ENCODE measurements at regions not wholly inside any gene's neighbourhood (a gene's known extent, or its start where the extent isn't known, plus 50 kb on each side); places are given as distances from the start of the nearest gene placed in this dataset.

DNA sequence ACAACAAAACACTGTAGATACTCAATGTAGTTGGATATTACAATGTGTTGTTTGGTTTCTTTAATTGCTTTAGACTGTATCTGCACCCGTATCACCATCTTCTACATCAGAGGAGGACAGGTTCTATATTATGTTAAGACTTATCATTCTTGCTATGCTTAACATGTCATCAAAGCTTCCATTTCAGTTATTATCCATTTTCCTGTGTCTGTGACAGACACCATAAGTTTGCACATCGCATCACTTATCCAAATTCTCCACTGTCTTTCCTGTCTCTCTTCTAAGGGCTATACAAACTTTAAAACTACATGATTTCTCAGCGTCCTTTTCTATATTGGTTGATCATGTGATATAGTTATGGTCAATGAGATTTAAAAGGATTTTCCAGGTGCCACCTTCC, 719.0 kb downstream of the TBC1D32 start:
- Histone ChIP-seq H2BK20ac (ENCODE audit: low read depth, low read length, poor library complexity, severe bottlenecking) (no peak overlapping the region), H3K9me3 (ENCODE audit: control insufficient read depth, low read depth, low read length) (no peaks in the 10 kb centered on the region), H3K18ac (ENCODE audit: insufficient read length, low read depth, low read length) (no peak overlapping the region), H4K8ac (replicated peaks; ENCODE audit: insufficient read length, low read depth, low read length) (no peak overlapping the region), H4K20me1 (ENCODE audit: control insufficient read depth, insufficient read depth, insufficient read length) (no peaks in the 10 kb centered on the region), H3K27ac (ENCODE audit: insufficient read length, low read depth, low read length) (no peak overlapping the region), H3K56ac (ENCODE audit: insufficient read length, low read depth, low read length) (no peak overlapping the region), H4K5ac (ENCODE audit: insufficient read length, low read depth, low read length) (no peak overlapping the region), H3T11ph (ENCODE audit: low read length) (no peak overlapping the region), H3K23me2 (ENCODE audit: insufficient read length, low read depth, low read length, poor library complexity, severe bottlenecking) (no peaks in the 10 kb centered on the region), H2AK5ac (ENCODE audit: insufficient read length, low read length) (no peak overlapping the region), H3K79me1 (ENCODE audit: insufficient read depth, low read depth, low read length, poor library complexity, severe bottlenecking) (no peaks in the 10 kb centered on the region), H3K4ac (ENCODE audit: low read depth, low read length) (no peak overlapping the region), H3K14ac (ENCODE audit: insufficient read depth, low read length) (no peak overlapping the region), H3K4me2 (ENCODE audit: insufficient read depth, insufficient read length, low read length) (no peak overlapping the region), H3K4me1 (ENCODE audit: insufficient read depth, low read length) (no peaks in the 10 kb centered on the region; the same call in 1 of the 2 replicates), H2BK5ac (ENCODE audit: insufficient read length, low read length) (no peak overlapping the region), H2BK12ac (ENCODE audit: insufficient read length, low read depth, low read length) (no peak overlapping the region), H2BK15ac (ENCODE audit: low read depth, low read length) (no peak overlapping the region), H2AFZ (ENCODE audit: low read length) (no peak overlapping the region), H3K23ac (ENCODE audit: insufficient read length, low read depth, low read length) (no peak overlapping the region), H4K91ac (ENCODE audit: insufficient read length, low read depth, low read length) (no peak overlapping the region), H3K27me3 (ENCODE audit: insufficient read depth, low read length) (no peaks in the 10 kb centered on the region), H3K9ac (ENCODE audit: extremely low read depth, insufficient read length, low read length) (no peak overlapping the region), H2BK120ac (ENCODE audit: low read depth, low read length, poor library complexity, severe bottlenecking) (no peak overlapping the region), H3K79me2 (ENCODE audit: insufficient read depth, low read length) (no peaks in the 10 kb centered on the region)
- DNase-seq, result no peak
- no peaks in the 10 kb centered on the region for H3K4me1 Mint-ChIP-seq
- no peaks in the 10 kb centered on the region for H3K36me3 Mint-ChIP-seq (ENCODE audit: insufficient read depth in 1 of 3, low read depth in 3 of 3)
- H3K4me3 Mint-ChIP-seq, result no peak overlapping the region
- H3K27ac Mint-ChIP-seq, result no peak overlapping the region
- H3K9me3 Mint-ChIP-seq, result no peaks in the 10 kb centered on the region
- TF ChIP-seq, protein P1, sequence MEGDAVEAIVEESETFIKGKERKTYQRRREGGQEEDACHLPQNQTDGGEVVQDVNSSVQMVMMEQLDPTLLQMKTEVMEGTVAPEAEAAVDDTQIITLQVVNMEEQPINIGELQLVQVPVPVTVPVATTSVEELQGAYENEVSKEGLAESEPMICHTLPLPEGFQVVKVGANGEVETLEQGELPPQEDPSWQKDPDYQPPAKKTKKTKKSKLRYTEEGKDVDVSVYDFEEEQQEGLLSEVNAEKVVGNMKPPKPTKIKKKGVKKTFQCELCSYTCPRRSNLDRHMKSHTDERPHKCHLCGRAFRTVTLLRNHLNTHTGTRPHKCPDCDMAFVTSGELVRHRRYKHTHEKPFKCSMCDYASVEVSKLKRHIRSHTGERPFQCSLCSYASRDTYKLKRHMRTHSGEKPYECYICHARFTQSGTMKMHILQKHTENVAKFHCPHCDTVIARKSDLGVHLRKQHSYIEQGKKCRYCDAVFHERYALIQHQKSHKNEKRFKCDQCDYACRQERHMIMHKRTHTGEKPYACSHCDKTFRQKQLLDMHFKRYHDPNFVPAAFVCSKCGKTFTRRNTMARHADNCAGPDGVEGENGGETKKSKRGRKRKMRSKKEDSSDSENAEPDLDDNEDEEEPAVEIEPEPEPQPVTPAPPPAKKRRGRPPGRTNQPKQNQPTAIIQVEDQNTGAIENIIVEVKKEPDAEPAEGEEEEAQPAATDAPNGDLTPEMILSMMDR (conservative IDR thresholded peaks at IDR 0.05), result no peak
- WGBS (ENCODE audit: extremely low coverage, insufficient read length, low lambda C conversion rate), result no CpG with 5 or more reads among the region's 3 CpGs
- no peaks in the 10 kb centered on the region for H3K27me3 Mint-ChIP-seq (ENCODE audit: low read depth)

All from H9 (cell line).